Calu3 (cell line): ENCODE measurements at regions not wholly inside any gene's neighbourhood (a gene's known extent, or its start where the extent isn't known, plus 50 kb on each side); places are given as distances from the start of the nearest gene placed in this dataset.
"Not testable (repeated sequence)": the region's sequence is repeated elsewhere in the genome, so short reads cannot be mapped to it uniquely, and the experiment has no call there.

Experiments used
- BruUV-seq: library from RNA; stranded (reverse); fragments of 400-500 nt; replicated peaks from 2 replicates; lab custom pipeline; 2021; lab: Mats Ljungman, UMichigan
- CTCF ChIA-PET: fragments of 300-600 bp; sonication (Branson Sonifier 250); formaldehyde crosslinking; loops from one replicate; lab custom pipeline; 2022; ENCODE audit warnings: antibody characterized with exemption; lab: Charles Lee
- DNase-seq: peaks from one replicate; pipeline ENCODE4 v3.0.0; 2022
- H3K27ac Mint-ChIP-seq: one replicate; pipeline ENCODE4 v1.8.0; 2022; ENCODE audit warnings: mixed read lengths; ENCODE audit not compliant: unreplicated experiment
- H3K27me3 Mint-ChIP-seq: one replicate; pipeline ENCODE4 v1.8.0; 2022; ENCODE audit warnings: mixed read lengths; ENCODE audit not compliant: unreplicated experiment
- H3K36me3 Mint-ChIP-seq: one replicate; pipeline ENCODE4 v1.8.0; 2022; ENCODE audit warnings: mild to moderate bottlenecking, moderate library complexity, mixed read lengths; ENCODE audit not compliant: insufficient read depth, unreplicated experiment
- H3K4me1 Mint-ChIP-seq: one replicate; pipeline ENCODE4 v1.8.0; 2022; ENCODE audit warnings: mild to moderate bottlenecking, low read depth, mixed read lengths; ENCODE audit not compliant: unreplicated experiment
- H3K4me3 Mint-ChIP-seq: one replicate; pipeline ENCODE4 v1.8.0; 2022; ENCODE audit warnings: mild to moderate bottlenecking, low read depth, moderate library complexity, mixed read lengths; ENCODE audit not compliant: unreplicated experiment
- H3K9me3 Mint-ChIP-seq: one replicate; pipeline ENCODE4 v1.8.0; 2022; ENCODE audit warnings: low read depth, mixed read lengths; ENCODE audit not compliant: unreplicated experiment
- intact Hi-C: fragments of 100-400 bp; cut with micrococcal nuclease; formaldehyde crosslinking; loops from one replicate; pipeline ENCODE4 v1.10.0; 2022; ENCODE audit not compliant: unreplicated experiment
- TF ChIP-seq, protein P1 (sequence below): fragments of 200-600 bp; IDR thresholded peaks from one replicate; pipeline ENCODE4 v1.8.0; 2022; ENCODE audit warnings: antibody characterized with exemption; ENCODE audit not compliant: unreplicated experiment

DNA sequence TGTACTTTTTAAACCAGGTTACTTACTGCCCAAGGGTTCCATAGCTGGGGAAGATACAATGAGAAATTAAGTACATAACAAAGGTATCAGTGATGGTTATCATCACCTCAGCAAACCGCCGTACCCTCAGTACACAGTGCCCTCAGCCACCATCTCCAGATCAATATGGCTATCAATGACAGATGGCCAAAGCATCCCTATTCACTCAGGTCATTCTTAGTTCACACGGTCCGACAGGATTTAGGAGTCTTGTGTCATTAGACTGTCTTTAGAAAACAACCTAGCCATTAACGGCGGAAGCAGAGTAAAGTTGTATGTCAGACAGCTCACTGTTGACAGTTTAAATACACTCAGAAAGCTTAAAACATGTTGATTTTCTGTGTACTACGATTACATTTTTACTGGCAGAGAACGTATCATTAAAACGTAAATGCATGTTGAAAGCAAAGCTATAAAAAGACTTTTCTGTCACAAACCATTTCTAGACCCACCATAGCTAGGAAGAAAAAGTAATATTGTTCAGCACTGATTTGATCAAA, 106.9 kb downstream of the HOXA1 start:
- H3K36me3 Mint-ChIP-seq, result no peaks in the 10 kb centered on the region
- H3K9me3 Mint-ChIP-seq, result no peaks in the 10 kb centered on the region
- H3K4me1 Mint-ChIP-seq, result no peaks in the 10 kb centered on the region
- H3K27ac Mint-ChIP-seq, result no peak overlapping the region
- intact Hi-C loops, result no loop called here
- TF ChIP-seq, protein P1, sequence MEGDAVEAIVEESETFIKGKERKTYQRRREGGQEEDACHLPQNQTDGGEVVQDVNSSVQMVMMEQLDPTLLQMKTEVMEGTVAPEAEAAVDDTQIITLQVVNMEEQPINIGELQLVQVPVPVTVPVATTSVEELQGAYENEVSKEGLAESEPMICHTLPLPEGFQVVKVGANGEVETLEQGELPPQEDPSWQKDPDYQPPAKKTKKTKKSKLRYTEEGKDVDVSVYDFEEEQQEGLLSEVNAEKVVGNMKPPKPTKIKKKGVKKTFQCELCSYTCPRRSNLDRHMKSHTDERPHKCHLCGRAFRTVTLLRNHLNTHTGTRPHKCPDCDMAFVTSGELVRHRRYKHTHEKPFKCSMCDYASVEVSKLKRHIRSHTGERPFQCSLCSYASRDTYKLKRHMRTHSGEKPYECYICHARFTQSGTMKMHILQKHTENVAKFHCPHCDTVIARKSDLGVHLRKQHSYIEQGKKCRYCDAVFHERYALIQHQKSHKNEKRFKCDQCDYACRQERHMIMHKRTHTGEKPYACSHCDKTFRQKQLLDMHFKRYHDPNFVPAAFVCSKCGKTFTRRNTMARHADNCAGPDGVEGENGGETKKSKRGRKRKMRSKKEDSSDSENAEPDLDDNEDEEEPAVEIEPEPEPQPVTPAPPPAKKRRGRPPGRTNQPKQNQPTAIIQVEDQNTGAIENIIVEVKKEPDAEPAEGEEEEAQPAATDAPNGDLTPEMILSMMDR, result no peak
- DNase-seq, result no peak
- H3K4me3 Mint-ChIP-seq, result no peak overlapping the region
- no TSS peak for BruUV-seq
- CTCF ChIA-PET, result no interaction called here
- no peaks in the 10 kb centered on the region for H3K27me3 Mint-ChIP-seq

DNA sequence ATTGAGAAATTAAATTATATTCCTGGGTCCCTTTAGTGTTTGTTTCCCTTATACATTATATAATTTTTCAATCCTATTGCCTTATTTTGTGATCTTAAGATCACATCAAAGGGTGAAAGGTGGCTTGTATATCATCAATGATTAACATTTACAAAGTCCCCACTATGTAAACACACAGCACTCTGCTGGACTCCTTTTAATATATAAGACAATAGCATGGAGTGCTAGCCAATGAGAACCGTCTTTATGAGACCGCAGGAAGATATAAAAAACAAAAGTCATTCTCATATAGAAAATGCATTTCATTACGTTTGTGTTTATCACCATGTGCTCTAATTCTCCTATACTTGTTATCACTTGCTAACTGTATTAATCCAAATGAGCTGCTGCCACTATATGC, 108.5 kb downstream of the HOXA1 start:
- TF ChIP-seq, protein P1, result no peak

DNA sequence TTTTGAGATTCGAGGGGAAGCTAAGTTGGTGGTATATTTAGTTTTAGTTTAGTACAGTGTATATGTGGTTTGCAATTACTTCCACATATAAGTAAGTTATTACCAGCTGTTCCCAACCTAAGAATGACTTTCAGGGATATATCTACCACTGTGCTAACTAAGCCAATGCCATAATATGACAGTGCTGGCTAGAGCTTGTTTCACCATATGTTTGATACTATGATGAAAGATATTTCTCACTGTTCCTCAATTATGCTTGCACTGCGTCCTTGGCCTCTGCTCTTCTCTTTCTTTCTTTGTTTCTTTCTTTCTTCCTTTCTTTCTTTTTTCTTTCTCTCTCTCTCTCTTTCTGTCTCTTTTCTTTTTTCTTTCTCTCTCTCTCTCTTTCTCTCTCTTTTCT, 113.8 kb upstream of the SKAP2 start:
- H3K27me3 Mint-ChIP-seq, result no peaks in the 10 kb centered on the region
- H3K27ac Mint-ChIP-seq, result no peak overlapping the region
- no peaks in the 10 kb centered on the region for H3K36me3 Mint-ChIP-seq
- DNase-seq, result no peak
- no TSS peak for BruUV-seq
- CTCF ChIA-PET, result interaction anchor here (0.7 to 1.1 kb wide), 2 partner anchors 14 to 33 kb away, joined by 3 read pairs; no protein-coding TSS in a partner anchor
- intact Hi-C loops, result no loop called here
- no peaks in the 10 kb centered on the region for H3K4me1 Mint-ChIP-seq
- H3K4me3 Mint-ChIP-seq, result no peak overlapping the region
- TF ChIP-seq, protein P1, result no peak
- H3K9me3 Mint-ChIP-seq, result peaks cover 3% of the 10 kb centered on the region

More for the DNA sequence above, 108.5 kb downstream of the HOXA1 start:
- Mint-ChIP-seq H3K27me3 (no peaks in the 10 kb centered on the region), H3K4me1 (no peaks in the 10 kb centered on the region), H3K9me3 (no peaks in the 10 kb centered on the region), H3K27ac (no peak overlapping the region), H3K36me3 (no peaks in the 10 kb centered on the region), H3K4me3 (no peak overlapping the region)
- intact Hi-C loops, result no loop called here
- no peak for DNase-seq
- CTCF ChIA-PET, result no interaction called here
- no TSS peak for BruUV-seq

DNA sequence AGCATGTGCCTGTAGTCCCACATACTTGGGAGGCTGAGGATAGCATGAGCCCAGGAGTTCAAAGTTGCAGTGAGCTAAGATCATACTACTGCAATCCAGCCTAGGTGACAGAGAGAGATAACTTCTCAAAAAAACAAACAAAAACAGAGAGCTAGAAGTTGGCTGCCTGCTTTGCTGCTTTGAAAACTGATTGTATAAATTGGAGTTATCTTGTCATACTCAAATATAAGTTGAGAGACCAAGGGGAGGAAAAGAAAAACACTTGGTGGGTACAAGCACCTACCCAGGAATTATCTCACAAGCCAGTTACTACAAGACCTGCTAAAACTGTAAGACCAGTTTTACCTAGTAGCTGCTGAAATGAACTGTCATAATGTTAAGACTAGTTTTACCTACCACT, 112.5 kb upstream of the SKAP2 start:
- Mint-ChIP-seq H3K36me3 (no peaks in the 10 kb centered on the region), H3K27ac (no peak overlapping the region), H3K27me3 (no peaks in the 10 kb centered on the region), H3K9me3 (peaks cover 6% of the 10 kb centered on the region), H3K4me1 (no peaks in the 10 kb centered on the region), H3K4me3 (no peak overlapping the region)
- no peak for DNase-seq
- intact Hi-C loops, result no loop called here
- TF ChIP-seq, protein P1, result no peak
- no TSS peak for BruUV-seq
- CTCF ChIA-PET, result no interaction called here

DNA sequence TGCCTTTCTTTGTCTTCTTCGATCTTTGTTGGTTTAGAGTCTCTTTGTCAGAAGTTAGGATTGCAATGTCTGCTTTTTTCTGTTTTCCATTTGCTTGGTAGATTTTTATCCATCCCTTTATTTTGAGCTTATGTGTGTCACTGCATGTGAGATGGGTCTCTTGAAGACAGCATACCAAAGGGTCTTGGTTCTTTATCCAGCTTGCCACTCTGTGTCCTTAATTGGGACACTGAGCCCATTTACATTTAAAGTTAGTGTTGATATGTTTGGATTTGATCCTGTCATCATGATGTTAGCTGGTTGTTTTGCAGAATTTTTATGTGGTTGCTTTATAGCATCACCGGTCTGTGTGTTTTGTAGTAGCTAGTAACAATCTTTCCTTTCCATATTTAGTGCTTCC, 107.5 kb upstream of the SKAP2 start:
- intact Hi-C loops, H3K36me3 Mint-ChIP-seq, H3K9me3 Mint-ChIP-seq, DNase-seq, CTCF ChIA-PET, H3K27me3 Mint-ChIP-seq, BruUV-seq, H3K27ac Mint-ChIP-seq, H3K4me1 Mint-ChIP-seq, H3K4me3 Mint-ChIP-seq: not testable (repeated sequence)
